ENCODE measurements at regions not wholly inside any gene's neighbourhood (a gene's known extent, or its start where the extent isn't known, plus 50 kb on each side); places are given as distances from the start of the nearest gene placed in this dataset.

DNA sequence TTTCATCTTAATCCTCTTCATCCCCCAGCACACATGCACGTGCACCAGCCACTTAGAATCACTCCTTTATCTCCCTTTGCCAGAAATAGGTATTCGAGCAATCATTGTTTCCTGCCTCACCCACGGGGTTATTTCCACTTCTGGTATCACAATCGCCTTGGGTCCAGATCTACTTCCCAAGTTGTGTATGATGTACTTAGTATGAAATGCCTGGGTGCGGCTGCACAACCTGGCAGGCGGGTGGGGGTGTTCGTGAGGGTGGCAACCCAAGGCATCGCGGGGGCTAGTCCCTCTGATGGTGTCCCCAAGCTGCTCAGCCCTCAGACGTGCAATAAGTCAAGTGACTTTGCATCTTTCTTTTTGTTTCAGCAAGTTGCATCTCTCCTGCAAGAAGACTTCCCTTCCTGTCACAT, 475.6 kb downstream of the MIAT start:
- Histone ChIP-seq H2AFZ (ENCODE audit: low read length) (no peak overlapping the region), H3K9me2 (replicated peaks; ENCODE audit: insufficient read depth, low read length) (no peaks in the 10 kb centered on the region), H3K4me3 (ENCODE audit: low read length) (no peak overlapping the region), H3K27ac (ENCODE audit: low read length) (no peak overlapping the region), H3K4me1 (ENCODE audit: low read length) (no peaks in the 10 kb centered on the region), H3K36me3 (replicated peaks; ENCODE audit: insufficient read depth, low read length) (no peaks in the 10 kb centered on the region), H3K9me3 (replicated peaks; ENCODE audit: insufficient read depth, low read length) (no peaks in the 10 kb centered on the region), H4K20me1 (ENCODE audit: insufficient read depth, low read length) (no peaks in the 10 kb centered on the region), H3K79me2 (ENCODE audit: low read length) (no peaks in the 10 kb centered on the region), H3F3A (ENCODE audit: insufficient read depth, low read length) (no peaks in the 10 kb centered on the region), H3K27me3 (replicated peaks; ENCODE audit: insufficient read depth, low read length) (peaks cover 96% of the 10 kb centered on the region), H3K9ac (ENCODE audit: low read length) (no peak overlapping the region), H3K4me2 (ENCODE audit: low read depth, low read length) (no peak overlapping the region)
- no peak for DNase-seq
- TF ChIP-seq, protein P1, sequence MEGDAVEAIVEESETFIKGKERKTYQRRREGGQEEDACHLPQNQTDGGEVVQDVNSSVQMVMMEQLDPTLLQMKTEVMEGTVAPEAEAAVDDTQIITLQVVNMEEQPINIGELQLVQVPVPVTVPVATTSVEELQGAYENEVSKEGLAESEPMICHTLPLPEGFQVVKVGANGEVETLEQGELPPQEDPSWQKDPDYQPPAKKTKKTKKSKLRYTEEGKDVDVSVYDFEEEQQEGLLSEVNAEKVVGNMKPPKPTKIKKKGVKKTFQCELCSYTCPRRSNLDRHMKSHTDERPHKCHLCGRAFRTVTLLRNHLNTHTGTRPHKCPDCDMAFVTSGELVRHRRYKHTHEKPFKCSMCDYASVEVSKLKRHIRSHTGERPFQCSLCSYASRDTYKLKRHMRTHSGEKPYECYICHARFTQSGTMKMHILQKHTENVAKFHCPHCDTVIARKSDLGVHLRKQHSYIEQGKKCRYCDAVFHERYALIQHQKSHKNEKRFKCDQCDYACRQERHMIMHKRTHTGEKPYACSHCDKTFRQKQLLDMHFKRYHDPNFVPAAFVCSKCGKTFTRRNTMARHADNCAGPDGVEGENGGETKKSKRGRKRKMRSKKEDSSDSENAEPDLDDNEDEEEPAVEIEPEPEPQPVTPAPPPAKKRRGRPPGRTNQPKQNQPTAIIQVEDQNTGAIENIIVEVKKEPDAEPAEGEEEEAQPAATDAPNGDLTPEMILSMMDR (IDR thresholded peaks at IDR 0.05; ENCODE audit: low read length) = no peak
- TF ChIP-seq EZH2 (optimal IDR thresholded peaks at IDR 0.05; ENCODE audit: low read depth, low read length) = no peak
- no peak for TF ChIP-seq EZH2phosphoT487 (IDR thresholded peaks at IDR 0.05; ENCODE audit: low read length)

DNA sequence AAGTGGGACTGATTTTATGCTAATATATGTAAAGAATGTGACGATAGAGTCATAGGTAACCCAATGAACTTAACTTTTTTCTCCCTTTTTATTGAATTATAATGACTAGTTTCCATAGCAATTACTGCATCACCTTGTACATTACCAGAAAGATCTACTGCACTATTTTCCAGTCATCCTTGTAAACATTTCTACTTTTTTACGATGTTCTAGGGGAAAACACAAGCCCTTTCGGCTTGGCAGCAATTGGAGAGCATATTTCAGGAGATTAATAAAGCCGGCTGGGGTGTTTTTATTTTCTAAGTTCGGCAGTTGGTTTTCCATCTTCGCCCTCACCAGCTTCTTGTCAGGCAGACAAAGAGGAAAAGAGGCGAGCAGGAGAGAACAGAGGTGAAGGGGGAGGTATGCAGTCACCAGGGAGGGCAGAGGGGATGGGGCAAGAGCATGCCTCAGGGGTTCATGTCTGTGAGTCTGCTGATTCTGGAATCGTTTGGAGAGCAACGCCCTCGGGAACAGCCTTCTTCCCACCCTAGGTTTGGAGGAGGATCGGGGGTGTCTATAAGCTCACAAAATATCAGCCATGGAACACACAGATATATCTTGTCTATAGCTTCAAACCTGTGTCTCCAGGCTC, 476.4 kb downstream of the MIAT start:
- TF ChIP-seq EZH2 (optimal IDR thresholded peaks at IDR 0.05; ENCODE audit: low read depth, low read length) (no peak), EZH2phosphoT487 (IDR thresholded peaks at IDR 0.05; ENCODE audit: low read length) (no peak)
- TF ChIP-seq, protein P1 (IDR thresholded peaks at IDR 0.05; ENCODE audit: low read length) = no peak
- H3K4me1 ChIP-seq (ENCODE audit: low read length) = no peaks in the 10 kb centered on the region
- H3K4me3 ChIP-seq (ENCODE audit: low read length) = no peak overlapping the region
- no peak overlapping the region for H3K4me2 ChIP-seq (ENCODE audit: low read depth, low read length)
- no peak overlapping the region for H3K9ac ChIP-seq (ENCODE audit: low read length)
- no peaks in the 10 kb centered on the region for H4K20me1 ChIP-seq (ENCODE audit: insufficient read depth, low read length)
- H3K27me3 ChIP-seq (replicated peaks; ENCODE audit: insufficient read depth, low read length) = peaks cover 96% of the 10 kb centered on the region
- no peaks in the 10 kb centered on the region for H3K9me3 ChIP-seq (replicated peaks; ENCODE audit: insufficient read depth, low read length)
- no peaks in the 10 kb centered on the region for H3F3A ChIP-seq (ENCODE audit: insufficient read depth, low read length)
- no peaks in the 10 kb centered on the region for H3K79me2 ChIP-seq (ENCODE audit: low read length)
- no peaks in the 10 kb centered on the region for H3K9me2 ChIP-seq (replicated peaks; ENCODE audit: insufficient read depth, low read length)
- DNase-seq = no peak
- H3K27ac ChIP-seq (ENCODE audit: low read length) = no peak overlapping the region
- H2AFZ ChIP-seq (ENCODE audit: low read length) = no peak overlapping the region
- no peaks in the 10 kb centered on the region for H3K36me3 ChIP-seq (replicated peaks; ENCODE audit: insufficient read depth, low read length)

DNA sequence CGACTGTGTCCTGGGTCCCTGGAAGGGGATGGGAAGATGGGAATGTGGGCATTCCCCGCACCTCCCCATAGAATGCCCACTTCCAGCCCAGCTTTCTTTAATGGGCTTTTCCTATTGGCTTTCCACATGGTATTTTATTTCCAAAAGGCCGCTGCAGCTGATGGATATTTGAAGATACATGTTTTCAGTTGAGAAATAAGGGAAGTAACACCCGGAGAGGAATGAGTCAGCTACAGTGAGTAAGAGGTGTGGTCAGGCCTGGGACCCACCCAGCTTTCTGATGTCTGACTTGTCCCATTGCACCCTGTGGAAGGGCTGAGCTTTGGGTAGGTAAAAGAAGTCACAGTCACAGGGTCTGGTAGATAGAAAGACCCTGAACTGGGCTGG, 476.9 kb downstream of the MIAT start:
- no peaks in the 10 kb centered on the region for H3K9me2 ChIP-seq (replicated peaks; ENCODE audit: insufficient read depth, low read length)
- no peaks in the 10 kb centered on the region for H3K9me3 ChIP-seq (replicated peaks; ENCODE audit: insufficient read depth, low read length)
- TF ChIP-seq EZH2phosphoT487 (IDR thresholded peaks at IDR 0.05; ENCODE audit: low read length) (no peak), EZH2 (optimal IDR thresholded peaks at IDR 0.05; ENCODE audit: low read depth, low read length) (no peak)
- TF ChIP-seq, protein P1 (IDR thresholded peaks at IDR 0.05; ENCODE audit: low read length) = no peak
- H3F3A ChIP-seq (ENCODE audit: insufficient read depth, low read length) = no peaks in the 10 kb centered on the region
- no peak overlapping the region for H3K9ac ChIP-seq (ENCODE audit: low read length)
- no peak overlapping the region for H3K4me2 ChIP-seq (ENCODE audit: low read depth, low read length)
- H3K79me2 ChIP-seq (ENCODE audit: low read length) = no peaks in the 10 kb centered on the region
- H4K20me1 ChIP-seq (ENCODE audit: insufficient read depth, low read length) = no peaks in the 10 kb centered on the region
- H3K27ac ChIP-seq (ENCODE audit: low read length) = no peak overlapping the region
- H3K4me1 ChIP-seq (ENCODE audit: low read length) = no peaks in the 10 kb centered on the region
- no peak overlapping the region for H3K4me3 ChIP-seq (ENCODE audit: low read length)
- H3K27me3 ChIP-seq (replicated peaks; ENCODE audit: insufficient read depth, low read length) = peaks cover 96% of the 10 kb centered on the region
- H2AFZ ChIP-seq (ENCODE audit: low read length) = no peak overlapping the region
- no peaks in the 10 kb centered on the region for H3K36me3 ChIP-seq (replicated peaks; ENCODE audit: insufficient read depth, low read length)
- no peak for DNase-seq

Data from MM.1S (cell line).